H1 (cell line): ENCODE measurements at regions not wholly inside any gene's neighbourhood (a gene's known extent, or its start where the extent isn't known, plus 50 kb on each side); places are given as distances from the start of the nearest gene placed in this dataset.

Experiments used
- CTCF ChIA-PET: fragments of 300-600 bp; sonication (Branson Sonifier 250); formaldehyde crosslinking; loops from one replicate; lab custom pipeline; 2021; ENCODE audit not compliant: partially characterized antibody; lab: Charles Lee
- POLR2A ChIA-PET: fragments of 300-600 bp; sonication (Branson Sonifier 250); formaldehyde crosslinking; loops from one replicate; lab custom pipeline; 2021; ENCODE audit warnings: inconsistent platforms; ENCODE audit not compliant: partially characterized antibody; lab: Charles Lee
- DNase-seq, 2 experiments: peaks; one replicate each; pipeline versions ENCODE4 v3.0.0 to v3.0.0-alpha.2; 2010 to 2022; ENCODE audit warnings: low spot score in 2 of 2, low read depth in 1 of 2, mixed read lengths in 1 of 2
- FAIRE-seq: peaks from 2 replicates; lab custom pipeline; 2011; peaks lifted over from hg19 to GRCh38; lab: Jason Lieb, UNC
- H2AFZ ChIP-seq: 2 replicates; pipeline ENCODE4 v1.8.1; 2012; ENCODE audit warnings: low read length, inconsistent platforms
- H2AK5ac ChIP-seq: 2 replicates; pipeline ENCODE4 v1.6.1; 2013; ENCODE audit warnings: low read depth, low read length
- H2BK120ac ChIP-seq: replicated peaks from 2 replicates; pipeline ENCODE3; 2013; ENCODE audit warnings: low read depth, low read length, inconsistent platforms
- H2BK12ac ChIP-seq: 2 replicates; pipeline ENCODE4 v1.6.1; 2013; ENCODE audit warnings: low read depth, low read length
- H2BK15ac ChIP-seq: 2 replicates; pipeline ENCODE4 v1.6.1; 2013; ENCODE audit warnings: low read length
- H2BK20ac ChIP-seq: 2 replicates; pipeline ENCODE4 v1.6.1; 2013; ENCODE audit warnings: low read length
- H2BK5ac ChIP-seq: 2 replicates; pipeline ENCODE4 v1.6.1; 2013; ENCODE audit warnings: low read depth, low read length
- H3K14ac ChIP-seq: 2 replicates; pipeline ENCODE4 v1.6.1; 2013; ENCODE audit warnings: inconsistent platforms; ENCODE audit not compliant: insufficient read length
- H3K18ac ChIP-seq: 2 replicates; pipeline ENCODE4 v1.6.1; 2013; ENCODE audit warnings: low read length; ENCODE audit errors: extremely low read depth
- H3K23ac ChIP-seq: 2 replicates; pipeline ENCODE4 v1.6.1; 2013; ENCODE audit warnings: inconsistent platforms; ENCODE audit not compliant: insufficient read length
- H3K23me2 ChIP-seq: 2 replicates; pipeline ENCODE4 v1.6.1; 2013; ENCODE audit warnings: low read depth, low read length
- H3K27ac ChIP-seq: 2 replicates; pipeline ENCODE4 v1.6.1; 2011; ENCODE audit warnings: low read depth, low read length, inconsistent platforms
- H3K27me3 ChIP-seq, 4 experiments: replicated peaks in 1 of 4; 1 replicate in 1 of 4; 2 replicates in 3 of 4; pipeline versions ENCODE4 v1.6.1 to v1.8.1; 2011 to 2013; ENCODE audit warnings: low read length in 3 of 4, mild to moderate bottlenecking in 3 of 4, inconsistent platforms in 2 of 4, mixed read lengths in 2 of 4, moderate library complexity in 1 of 4; ENCODE audit not compliant: control insufficient read depth in 3 of 4, insufficient read depth in 3 of 4; ENCODE audit errors: extremely low read depth in 1 of 4
- H3K36me3 ChIP-seq, 4 experiments: 2 replicates each; pipeline versions ENCODE4 v1.6.1 to v1.8.1; 2011 to 2013; ENCODE audit warnings: mild to moderate bottlenecking in 4 of 4, low read length in 3 of 4, moderate library complexity in 2 of 4, control low read depth in 1 of 4, inconsistent platforms in 1 of 4; ENCODE audit not compliant: insufficient read depth in 4 of 4, control insufficient read depth in 2 of 4
- H3K4ac ChIP-seq: replicated peaks from 2 replicates; pipeline ENCODE3; 2013; ENCODE audit warnings: low read length, low read depth, mixed read lengths, inconsistent platforms; ENCODE audit not compliant: insufficient read length
- H3K4me1 ChIP-seq, 4 experiments: replicated peaks in 1 of 4; 1 replicate in 1 of 4; 2 replicates in 3 of 4; pipeline versions ENCODE4 v1.6.1 to v1.8.1; 2011 to 2013; ENCODE audit warnings: low read length in 3 of 4, inconsistent platforms in 2 of 4, mixed read lengths in 1 of 4; ENCODE audit not compliant: insufficient read depth in 4 of 4, control insufficient read depth in 3 of 4
- H3K4me2 ChIP-seq, 2 experiments: 2 replicates each; pipeline versions ENCODE4 v1.6.1 to v1.8.1; 2011 to 2013; ENCODE audit warnings: low read depth in 2 of 2, low read length in 2 of 2, control low read depth in 1 of 2, inconsistent platforms in 1 of 2, mild to moderate bottlenecking in 1 of 2; ENCODE audit not compliant: insufficient read depth in 1 of 2
- H3K4me3 ChIP-seq, 4 experiments: fragments of 200-600, 300-600 bp in 1 of 4; sonication (generic), shearing (Covaris generic), sonication (Bioruptor Twin) in 1 of 4; 2 replicates each; pipeline versions ENCODE4 v1.5.1 to v1.8.1; 2011 to 2016; ENCODE audit warnings: low read length in 4 of 4, low read depth in 3 of 4, control low read depth in 2 of 4, inconsistent platforms in 2 of 4, mild to moderate bottlenecking in 2 of 4, mixed read lengths in 1 of 4, moderate library complexity in 1 of 4; ENCODE audit not compliant: insufficient read depth in 2 of 4; ENCODE audit errors: extremely low read depth in 1 of 4
- H3K56ac ChIP-seq: replicated peaks from 2 replicates; pipeline ENCODE3; 2013; ENCODE audit warnings: low read depth, mild to moderate bottlenecking, mixed read lengths, low read length, inconsistent platforms; ENCODE audit not compliant: insufficient read length
- H3K79me1 ChIP-seq: 2 replicates; pipeline ENCODE4 v1.6.1; 2013; ENCODE audit warnings: low read depth, low read length, control low read depth
- H3K79me2 ChIP-seq, 2 experiments: 2 replicates each; pipeline versions ENCODE4 v1.6.1 to v1.8.1; 2012 to 2013; ENCODE audit warnings: low read length in 2 of 2, mild to moderate bottlenecking in 2 of 2, inconsistent platforms in 1 of 2; ENCODE audit not compliant: insufficient read depth in 2 of 2, control insufficient read depth in 1 of 2
- H3K9ac ChIP-seq, 4 experiments: replicated peaks in 1 of 4; 1 replicate in 1 of 4; 2 replicates in 3 of 4; pipeline versions ENCODE4 v1.6.1 to v1.8.1; 2011 to 2013; ENCODE audit warnings: low read depth in 3 of 4, low read length in 3 of 4, control low read depth in 2 of 4, mild to moderate bottlenecking in 2 of 4, moderate library complexity in 2 of 4, inconsistent platforms in 1 of 4; ENCODE audit errors: extremely low read depth in 1 of 4
- H3K9me3 ChIP-seq, 2 experiments: 2 replicates each; pipeline versions ENCODE4 v1.6.1 to v1.8.1; 2012 to 2013; ENCODE audit warnings: mild to moderate bottlenecking in 2 of 2, moderate library complexity in 2 of 2, control low read depth in 1 of 2, inconsistent platforms in 1 of 2, low read depth in 1 of 2, low read length in 1 of 2, mixed read lengths in 1 of 2; ENCODE audit not compliant: insufficient read depth in 2 of 2
- H4K20me1 ChIP-seq, 2 experiments: replicated peaks in 1 of 2; 2 replicates each; pipeline versions ENCODE3 to v1.8.1; 2011 to 2013; ENCODE audit warnings: inconsistent platforms in 2 of 2, low read length in 2 of 2, mild to moderate bottlenecking in 1 of 2; ENCODE audit not compliant: insufficient read depth in 2 of 2, control insufficient read depth in 1 of 2
- H4K5ac ChIP-seq: 2 replicates; pipeline ENCODE4 v1.6.1; 2013; ENCODE audit warnings: low read length, low read depth, mixed read lengths, inconsistent platforms; ENCODE audit not compliant: insufficient read length
- H4K8ac ChIP-seq: 2 replicates; pipeline ENCODE4 v1.8.0; 2013; ENCODE audit warnings: mild to moderate bottlenecking, moderate library complexity, low read length, inconsistent platforms; ENCODE audit not compliant: insufficient read depth; ENCODE audit errors: extremely low read depth
- H4K91ac ChIP-seq: replicated peaks from 2 replicates; pipeline ENCODE3; 2013; ENCODE audit warnings: low read length, mixed read lengths, inconsistent platforms; ENCODE audit not compliant: insufficient read length
- CEBPB ChIP-seq: IDR thresholded peaks from 2 replicates; pipeline ENCODE4 v1.6.1; 2012; ENCODE audit warnings: low read depth, low read length
- EP300 ChIP-seq, 2 experiments: IDR thresholded peaks; 1 replicate in 1 of 2; 2 replicates in 1 of 2; pipeline ENCODE4 v1.6.1; 2011 to 2012; ENCODE audit warnings: low read depth in 2 of 2, low read length in 2 of 2, mild to moderate bottlenecking in 2 of 2, borderline replicate concordance in 1 of 2, inconsistent platforms in 1 of 2, moderate library complexity in 1 of 2
- KDM1A ChIP-seq: fragments of 200-600, 300-600 bp; sonication (generic); IDR thresholded peaks from 2 replicates; pipeline ENCODE4 v1.7.1; 2016; ENCODE audit warnings: mild to moderate bottlenecking, low read length, borderline replicate concordance
- KDM4A ChIP-seq: IDR thresholded peaks from one replicate; pipeline ENCODE4 v1.7.1; 2012; ENCODE audit warnings: low read depth, mild to moderate bottlenecking, moderate library complexity, low read length, inconsistent platforms; ENCODE audit not compliant: severe bottlenecking
- KDM5A ChIP-seq: fragments of 200-600 bp; IDR thresholded peaks from 2 replicates; pipeline ENCODE4 v1.7.1; 2012; ENCODE audit warnings: mild to moderate bottlenecking, low read length, inconsistent platforms, mixed read lengths
- MAX ChIP-seq: IDR thresholded peaks from 2 replicates; pipeline ENCODE4 v1.6.1; 2012; ENCODE audit warnings: inconsistent platforms
- NRF1 ChIP-seq: IDR thresholded peaks from 2 replicates; pipeline ENCODE4 v1.6.1; 2011; ENCODE audit warnings: mild to moderate bottlenecking, low read depth, low read length, improper control_type of control experiment
- POLR2AphosphoS5 ChIP-seq: IDR thresholded peaks from 2 replicates; pipeline ENCODE4 v1.6.1; 2011; ENCODE audit warnings: low read depth, low read length
- POU5F1 ChIP-seq: IDR thresholded peaks from 2 replicates; pipeline ENCODE4 v1.6.1; 2011; ENCODE audit warnings: low read depth, mild to moderate bottlenecking, low read length, moderate library complexity
- RFX5 ChIP-seq: IDR thresholded peaks from 2 replicates; pipeline ENCODE4 v1.6.1; 2011; ENCODE audit warnings: low read depth, low read length, improper control_type of control experiment, borderline replicate concordance
- RXRA ChIP-seq: IDR thresholded peaks from 2 replicates; pipeline ENCODE4 v1.6.1; 2011; ENCODE audit warnings: low read depth, mild to moderate bottlenecking, low read length, moderate library complexity; ENCODE audit not compliant: insufficient read depth
- SIN3A ChIP-seq, 2 experiments: IDR thresholded peaks in 1 of 2; conservative IDR thresholded peaks in 1 of 2; 2 replicates each; pipeline ENCODE4 v1.6.1; 2011 to 2012; ENCODE audit warnings: low read length in 2 of 2, improper control_type of control experiment in 1 of 2, low read depth in 1 of 2, mild to moderate bottlenecking in 1 of 2

GRCh38 chr5:43917925-43918324, 314.9 kb downstream of the NNT start (continued):
- TF ChIP-seq RFX5 (no peak), KDM5A (no peak)

GRCh38 chr5:43903129-43903528, 300.1 kb downstream of the NNT start:
- DNase-seq (no peak), FAIRE-seq (no peak)
- no peak overlapping the region for H2BK12ac ChIP-seq
- H3K27ac ChIP-seq = no peak overlapping the region
- peaks cover 0 to 1% (median 0%) of the 10 kb centered on the region in 4 experiments; a peak in 1 of 7 replicates for H3K27me3 ChIP-seq
- H2BK15ac ChIP-seq = no peak overlapping the region
- no peak overlapping the region for H3K4me3 ChIP-seq
- H3K18ac ChIP-seq = no peak overlapping the region
- H3K4me1 ChIP-seq = no peaks in the 10 kb centered on the region
- CTCF ChIA-PET = no interaction called here
- no peaks in the 10 kb centered on the region for H3K9me3 ChIP-seq
- H3K79me1 ChIP-seq = no peaks in the 10 kb centered on the region
- H2BK120ac ChIP-seq = no peak overlapping the region
- no peaks in the 10 kb centered on the region for H3K79me2 ChIP-seq
- no peak overlapping the region for H2AK5ac ChIP-seq
- no peak overlapping the region for H4K5ac ChIP-seq
- no peaks in the 10 kb centered on the region; the same call in 1 of the 2 replicates for H3K23me2 ChIP-seq
- no peaks in the 10 kb centered on the region for H3K36me3 ChIP-seq
- H4K8ac ChIP-seq = no peak overlapping the region
- no peaks in the 10 kb centered on the region for H4K20me1 ChIP-seq
- no peak overlapping the region for H2BK20ac ChIP-seq
- no peak overlapping the region for H3K4ac ChIP-seq
- no peak overlapping the region for H2AFZ ChIP-seq
- H2BK5ac ChIP-seq = no peak overlapping the region
- no peak overlapping the region for H3K56ac ChIP-seq
- H3K9ac ChIP-seq = no peak overlapping the region
- H3K14ac ChIP-seq = no peak overlapping the region
- POLR2A ChIA-PET = no interaction called here
- H4K91ac ChIP-seq = no peak overlapping the region
- H3K23ac ChIP-seq = no peak overlapping the region
- no peak overlapping the region for H3K4me2 ChIP-seq
- TF ChIP-seq POLR2AphosphoS5 (no peak), KDM4A (no peak), SIN3A (conservative IDR thresholded peaks at IDR 0.05 in 1 of 2, IDR thresholded peaks at IDR 0.05 in 1 of 2; ENCODE audit: low read depth in 1 of 2, low read length in 2 of 2) (no peak), RXRA (no peak), EP300 (IDR thresholded peaks at IDR 0.05; ENCODE audit: borderline replicate concordance in 1 of 2, low read depth in 2 of 2, low read length in 2 of 2) (no peak), NRF1 (no peak), KDM1A (no peak), CEBPB (no peak), MAX (no peak), POU5F1 (no peak)
